Fibroblast of upper back skin (primary cell): ENCODE measurements at regions not wholly inside any gene's neighbourhood (a gene's known extent, or its start where the extent isn't known, plus 50 kb on each side); places are given as distances from the start of the nearest gene placed in this dataset.

Source experiments
- DNase-seq: peaks from one replicate; pipeline ENCODE4 v3.0.0-alpha.2; 2013

GRCh38 chr22:20637750-20638506, 130.5 kb downstream of the MED15 start:
- no peak for DNase-seq

DNA sequence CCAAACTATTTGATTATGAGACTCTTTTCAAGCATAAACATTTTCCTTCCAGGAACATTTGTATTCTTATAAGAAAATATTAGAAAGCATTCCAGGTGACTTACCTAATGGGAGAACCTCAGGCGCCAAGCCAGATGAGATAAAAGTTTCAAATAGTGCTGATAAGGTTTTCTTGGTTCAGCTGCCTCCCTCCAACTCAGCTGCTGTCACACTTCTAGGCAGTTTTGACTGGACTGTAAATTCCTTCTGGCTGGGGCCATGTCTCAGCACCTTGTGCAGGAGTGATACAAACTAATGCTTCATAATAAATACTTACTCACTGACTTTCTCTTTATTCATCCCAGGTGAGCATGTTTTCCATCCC, 131.1 kb downstream of the MED15 start:
- DNase-seq, result no peak

DNA sequence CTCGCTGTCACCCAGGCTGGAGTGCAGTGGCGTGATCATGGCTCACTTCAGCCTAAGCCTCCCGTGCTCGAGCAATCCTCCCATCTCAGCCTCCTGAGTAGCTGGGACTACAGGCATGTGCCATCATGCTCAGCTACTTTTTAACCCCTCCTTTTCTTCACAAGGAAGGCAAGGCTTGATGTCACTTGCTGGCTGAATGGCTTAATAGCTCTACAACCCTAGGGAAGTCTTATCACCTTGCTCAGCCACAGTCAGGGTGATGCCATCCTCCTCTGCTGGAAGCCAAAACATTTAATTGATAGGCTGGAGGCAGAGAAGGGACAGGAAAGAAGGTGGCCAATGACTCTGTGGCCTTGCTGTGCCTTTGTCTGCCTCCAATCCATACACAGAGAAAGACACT, 131.9 kb downstream of the MED15 start:
- DNase-seq, result no peak

DNA sequence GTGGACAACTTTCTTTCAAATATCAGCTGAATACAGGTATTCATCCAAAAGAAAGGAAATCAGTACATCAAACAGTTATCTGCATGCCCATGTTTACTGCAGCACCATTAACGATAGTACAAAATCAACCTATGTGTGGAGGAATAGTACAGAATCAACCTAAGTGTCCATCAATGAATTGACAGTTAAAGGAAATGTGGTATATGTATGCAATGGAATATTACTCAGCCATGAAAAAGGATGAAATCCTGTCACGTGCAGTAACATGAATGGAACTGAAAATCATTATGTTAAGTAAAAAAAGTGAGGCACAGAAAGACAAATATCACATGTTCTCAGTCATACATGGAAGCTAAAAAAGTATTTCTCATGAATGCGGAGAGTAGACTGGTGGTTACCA, 132.3 kb downstream of the MED15 start:
- DNase-seq, result no peak

GRCh38 chr22:20641198-20641892, 132.6 kb upstream of the SERPIND1 start:
- DNase-seq, result no peak

GRCh38 chr22:20641919-20642579, 131.9 kb upstream of the SERPIND1 start:
- no peak for DNase-seq

DNA sequence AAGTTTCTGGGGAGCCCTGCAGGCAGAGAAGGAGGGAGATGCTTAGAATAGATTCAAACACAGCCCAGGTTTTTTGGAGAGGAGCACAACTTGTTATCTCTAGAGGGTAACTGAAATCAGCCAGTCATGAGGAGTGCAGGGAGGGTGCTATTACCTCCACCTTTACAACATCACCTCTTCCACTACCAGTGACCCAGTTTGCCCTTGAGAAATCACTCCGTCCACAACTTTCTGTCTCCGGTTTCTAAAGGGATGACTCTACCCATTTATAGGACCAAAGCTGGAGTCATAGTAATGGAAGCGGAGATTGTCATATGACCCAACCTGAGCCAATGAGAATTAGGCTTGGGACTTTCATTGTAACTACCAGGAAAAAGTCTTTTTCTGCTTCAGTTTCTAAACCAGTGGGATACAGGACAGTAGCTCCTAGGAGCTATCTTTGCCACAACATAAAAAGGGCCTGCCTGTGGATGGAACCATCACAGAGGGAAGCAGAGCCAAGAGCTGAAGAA, 131.2 kb upstream of the SERPIND1 start:
- no peak for DNase-seq

- DNase-seq, result no peak
Measured at GRCh38 chr22:20644071-20644642, 129.8 kb upstream of the SERPIND1 start.

GRCh38 chr22:20645954-20646353, 128.0 kb upstream of the SERPIND1 start:
- DNase-seq, result no peak

- no peak for DNase-seq
Measured at GRCh38 chr22:20646415-20646814, 127.5 kb upstream of the SERPIND1 start.

GRCh38 chr22:20646906-20647305, 127.0 kb upstream of the SERPIND1 start:
- no peak for DNase-seq

GRCh38 chr22:20647586-20648305, 126.2 kb upstream of the SERPIND1 start:
- DNase-seq, result no peak

DNA sequence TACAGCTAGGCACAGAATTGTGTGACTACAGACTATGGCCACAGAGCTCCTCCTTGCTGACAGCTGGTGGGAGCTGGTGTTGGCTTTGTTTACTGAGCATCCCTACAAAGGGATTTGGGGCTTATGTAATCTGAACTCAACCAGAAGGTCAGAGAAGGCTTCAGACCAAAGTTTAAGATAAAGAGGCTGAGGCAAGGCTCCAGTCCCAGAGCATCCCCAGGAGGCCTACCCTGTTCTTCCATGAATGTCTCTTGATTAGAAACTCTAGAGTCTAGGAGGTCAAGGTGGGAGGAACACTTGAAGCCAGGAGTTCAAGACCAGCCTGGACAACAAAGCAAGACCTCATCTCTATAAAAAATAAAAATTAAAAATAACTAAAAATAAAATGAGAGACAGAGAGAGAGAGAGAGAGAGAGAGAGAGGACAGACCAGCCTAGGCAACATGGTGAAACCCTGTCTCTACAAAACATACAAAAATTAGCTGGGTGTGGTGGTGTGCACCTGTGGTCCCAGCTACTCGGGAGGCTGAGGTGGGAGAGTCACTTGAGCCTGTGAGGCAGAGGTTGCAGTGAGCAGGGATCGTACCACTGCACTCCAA, 125.5 kb upstream of the SERPIND1 start:
- DNase-seq, result no peak

- DNase-seq, result no peak
Measured at GRCh38 chr22:20650294-20651207, 123.4 kb upstream of the SERPIND1 start.

GRCh38 chr22:20651286-20651685, 122.6 kb upstream of the SERPIND1 start:
- no peak for DNase-seq

DNA sequence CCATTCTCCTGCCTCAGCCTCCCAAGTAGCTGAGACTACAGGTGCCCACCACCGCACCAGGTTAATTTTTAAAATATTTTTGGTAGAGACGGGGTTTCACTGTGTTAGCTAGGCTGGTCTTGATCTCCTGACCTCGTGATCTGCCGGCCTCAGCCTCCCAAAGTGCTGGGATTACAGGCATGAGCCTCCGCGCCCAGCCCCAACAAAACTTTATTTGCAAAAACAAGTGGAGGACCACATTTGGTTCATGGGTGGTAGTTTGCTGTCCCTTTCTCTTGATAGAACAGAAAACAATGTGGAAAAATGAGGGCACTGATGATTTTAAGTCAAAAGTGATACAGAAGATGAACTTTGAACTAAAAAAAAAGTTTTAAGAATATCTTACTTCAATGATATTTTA, 121.8 kb upstream of the SERPIND1 start:
- DNase-seq, result no peak

DNA sequence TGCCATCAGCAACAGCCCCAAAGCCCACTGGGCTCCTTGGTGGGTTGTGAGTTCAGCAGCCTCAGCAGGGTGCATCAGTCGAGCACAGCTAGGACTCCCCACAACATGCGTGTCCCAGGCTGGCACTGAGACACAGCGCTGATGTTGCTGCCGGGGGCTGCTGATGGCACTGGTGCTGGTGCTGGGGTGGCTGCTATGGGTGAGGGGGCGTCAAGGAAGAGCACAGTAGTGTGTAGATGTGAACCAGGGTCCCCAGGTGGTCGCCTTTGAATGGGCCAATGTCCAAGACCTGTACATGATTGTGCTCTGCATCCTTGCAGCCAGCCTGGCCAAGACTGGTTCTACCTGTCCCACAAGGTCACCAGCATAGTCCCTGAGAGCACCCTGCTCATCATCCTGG, 121.3 kb upstream of the SERPIND1 start:
- DNase-seq, result no peak

DNA sequence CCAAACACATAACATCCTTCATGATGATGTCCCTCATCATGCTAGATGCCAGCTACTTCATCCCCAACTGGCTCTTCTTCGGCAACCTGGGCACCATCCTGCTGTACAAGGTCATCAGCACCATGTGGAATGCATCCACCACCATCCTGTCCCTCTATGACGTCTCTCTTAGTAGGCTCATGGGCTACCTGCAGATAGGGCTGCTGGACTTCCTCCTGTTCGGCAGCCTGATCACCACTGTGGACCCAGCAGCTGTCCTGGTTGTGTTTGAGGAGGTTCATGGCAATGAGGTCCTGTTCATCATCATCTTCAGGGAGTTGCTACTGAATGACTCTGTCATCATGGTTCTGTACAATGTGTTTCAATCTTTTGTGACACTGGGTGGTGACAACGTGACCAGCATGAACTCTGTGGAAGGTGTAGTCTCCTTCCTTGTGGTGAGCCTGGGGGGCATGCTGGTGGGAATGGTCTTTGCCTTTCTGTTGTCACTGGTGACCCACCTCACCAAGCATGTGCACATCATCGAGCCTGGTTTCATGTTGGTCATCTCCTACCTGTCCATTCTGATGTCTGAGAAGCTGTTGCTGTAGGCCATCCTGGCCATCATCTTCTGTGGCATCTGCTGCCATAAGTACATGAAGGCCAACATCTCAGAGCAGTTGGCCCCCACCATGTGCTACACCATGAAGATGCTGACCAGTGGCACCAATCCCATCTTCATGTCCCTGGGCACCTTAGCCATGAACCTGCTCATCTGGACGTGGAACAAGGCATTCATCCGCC, 120.7 kb upstream of the SERPIND1 start:
- no peak for DNase-seq

- DNase-seq, result no peak
Measured at GRCh38 chr22:20653795-20654342, 120.0 kb upstream of the SERPIND1 start.
